ENCODE measurements at regions not wholly inside any gene's neighbourhood (a gene's known extent, or its start where the extent isn't known, plus 50 kb on each side); places are given as distances from the start of the nearest gene placed in this dataset.

GRCh38 chr2:3025261-3025660, 352.4 kb downstream of the EIPR1 start:
- DNase-seq: no peak

GRCh38 chr2:3024401-3024935, 353.1 kb downstream of the EIPR1 start:
- DNase-seq: no peak
- no peak overlapping the region for H3K27ac ChIP-seq
- no peaks in the 10 kb centered on the region for H3K9me3 ChIP-seq
- intact Hi-C loops (cut with DNase I): no loop called here
- no peak for TF ChIP-seq POLR2A (IDR thresholded peaks at IDR 0.05)
- H3K36me3 ChIP-seq: no peaks in the 10 kb centered on the region
- H3K4me3 ChIP-seq: no peak overlapping the region
- WGBS, 2 donors: 69 to 78% methylated on average over 6 to 7 of the region's 10 CpGs
- H3K27me3 ChIP-seq: no peaks in the 10 kb centered on the region
- H3K4me1 ChIP-seq: no peaks in the 10 kb centered on the region

More at GRCh38 chr2:3025261-3025660, 352.4 kb downstream of the EIPR1 start:
- 30 to 36% methylated on average over 5 to 6 of the region's 6 CpGs for WGBS, 2 donors
- Histone ChIP-seq H3K36me3 (no peaks in the 10 kb centered on the region), H3K9me3 (no peaks in the 10 kb centered on the region), H3K27ac (no peak overlapping the region), H3K27me3 (no peaks in the 10 kb centered on the region), H3K4me3 (no peak overlapping the region), H3K4me1 (no peaks in the 10 kb centered on the region)
- intact Hi-C loops (cut with DNase I): no loop called here
- no peak for TF ChIP-seq CTCF (IDR thresholded peaks at IDR 0.05)
- no peak for TF ChIP-seq POLR2A (IDR thresholded peaks at IDR 0.05)

- DNase-seq: no peak
- Histone ChIP-seq H3K4me3 (no peak overlapping the region), H3K9me3 (no peaks in the 10 kb centered on the region), H3K27ac (no peak overlapping the region), H3K36me3 (no peaks in the 10 kb centered on the region), H3K4me1 (no peaks in the 10 kb centered on the region), H3K27me3 (no peaks in the 10 kb centered on the region)
- no peak for TF ChIP-seq CTCF (IDR thresholded peaks at IDR 0.05)
- no peak for TF ChIP-seq POLR2A (IDR thresholded peaks at IDR 0.05)
- intact Hi-C loops (cut with DNase I): no loop called here
- 71 to 77% methylated on average over 5 to 7 of the region's 7 CpGs for WGBS, 2 donors
Measured at GRCh38 chr2:3023531-3023930, 354.1 kb downstream of the EIPR1 start.

GRCh38 chr2:3022841-3023372, 354.7 kb downstream of the EIPR1 start:
- Histone ChIP-seq H3K36me3 (no peaks in the 10 kb centered on the region), H3K27me3 (no peaks in the 10 kb centered on the region), H3K4me1 (no peaks in the 10 kb centered on the region), H3K9me3 (no peaks in the 10 kb centered on the region), H3K4me3 (no peak overlapping the region), H3K27ac (no peak overlapping the region)
- no peak for DNase-seq
- TF ChIP-seq CTCF (IDR thresholded peaks at IDR 0.05): no peak
- TF ChIP-seq POLR2A (IDR thresholded peaks at IDR 0.05): no peak
- WGBS, 2 donors: 65 to 66% methylated on average over 8 of the region's 9 CpGs
- intact Hi-C loops (cut with DNase I): no loop called here

- H3K4me1 ChIP-seq: no peaks in the 10 kb centered on the region
- TF ChIP-seq CTCF (IDR thresholded peaks at IDR 0.05) (no peak), POLR2A (IDR thresholded peaks at IDR 0.05) (no peak)
- H3K27me3 ChIP-seq: no peaks in the 10 kb centered on the region
- H3K36me3 ChIP-seq: no peaks in the 10 kb centered on the region
- no peak overlapping the region for H3K4me3 ChIP-seq
- no peak overlapping the region for H3K27ac ChIP-seq
- 73 to 77% methylated on average over 5 to 6 of the region's 8 CpGs for WGBS, 2 donors
- no peak for DNase-seq
- intact Hi-C loops (cut with DNase I): no loop called here
- peaks cover 0 to 5% (median 0%) of the 10 kb centered on the region in 3 donors for H3K9me3 ChIP-seq
Measured at GRCh38 chr2:3021720-3022119, 355.9 kb downstream of the EIPR1 start.

- Histone ChIP-seq H3K36me3 (no peaks in the 10 kb centered on the region), H3K9me3 (peaks cover 0 to 16% (median 0%) of the 10 kb centered on the region in 3 donors), H3K4me1 (no peaks in the 10 kb centered on the region), H3K4me3 (no peak overlapping the region), H3K27ac (no peak overlapping the region), H3K27me3 (peaks cover 0 to 36% (median 0%) of the 10 kb centered on the region in 4 donors)
- TF ChIP-seq CTCF (IDR thresholded peaks at IDR 0.05): no peak
- no peak for TF ChIP-seq POLR2A (IDR thresholded peaks at IDR 0.05)
- WGBS, 2 donors: 78 to 83% methylated on average over 3 to 4 of the region's 4 CpGs
- DNase-seq: no peak
- intact Hi-C loops (cut with DNase I): no loop called here
Measured at GRCh38 chr2:3010001-3010400, 367.6 kb downstream of the EIPR1 start.
